Liver (tissue), 3 donors: ENCODE measurements at regions not wholly inside any gene's neighbourhood (a gene's known extent, or its start where the extent isn't known, plus 50 kb on each side); places are given as distances from the start of the nearest gene placed in this dataset.

Experiments
- GABPA ChIP-seq, 2 donors: IDR thresholded peaks in 1 of 2; conservative IDR thresholded peaks in 1 of 2; 2 replicates each; pipeline ENCODE4 v1.6.1; 2016; ENCODE audit warnings: antibody characterized with exemption in 2 of 2, mild to moderate bottlenecking in 1 of 2, moderate library complexity in 1 of 2
- RAD21 ChIP-seq, 2 donors: IDR thresholded peaks; 2 replicates each; pipeline ENCODE4 v1.6.1; 2016; ENCODE audit warnings: antibody characterized with exemption in 2 of 2, mild to moderate bottlenecking in 2 of 2
- TF ChIP-seq, protein P1 (sequence below): fragments of 150-350 bp; IDR thresholded peaks from 2 replicates; pipeline ENCODE4 v1.5.1; 2017; ENCODE audit warnings: improper control_type of control experiment, low read depth, low read length; ENCODE audit not compliant: missing input control
- TF ChIP-seq, protein P2 (sequence below): IDR thresholded peaks from 2 replicates; pipeline ENCODE4 v1.6.1; 2016; ENCODE audit warnings: antibody characterized with exemption
- TF ChIP-seq, protein P3 (sequence below): IDR thresholded peaks from 2 replicates; pipeline ENCODE4 v1.6.1; 2016; ENCODE audit warnings: antibody characterized with exemption
- TF ChIP-seq, protein P4 (sequence below): IDR thresholded peaks from 2 replicates; pipeline ENCODE4 v1.6.1; 2016; ENCODE audit warnings: antibody characterized with exemption
- donor health status: healthy.
- donor health status: healthy.

DNA sequence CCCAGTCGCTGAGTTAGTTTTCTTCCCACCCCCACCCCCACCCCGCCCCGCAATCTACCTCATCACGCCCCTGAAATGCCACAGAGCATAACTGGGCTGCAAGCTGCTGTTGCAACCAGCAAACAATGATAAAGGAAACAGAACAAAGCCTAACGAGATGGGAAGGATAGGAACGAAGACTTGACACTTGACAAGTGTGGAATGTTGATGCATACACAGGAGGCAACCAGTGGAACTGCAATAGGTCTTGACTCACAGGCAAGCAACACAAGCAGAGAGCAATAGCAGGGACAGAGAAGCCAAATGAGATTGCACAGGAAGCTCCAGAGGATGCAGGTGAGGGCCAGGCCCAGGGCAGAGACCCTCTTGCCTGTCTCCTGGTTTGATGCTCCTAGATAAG, 225.9 kb downstream of the IGSF11 start:
- no peak for TF ChIP-seq GABPA (IDR thresholded peaks at IDR 0.05 in 1 of 2, conservative IDR thresholded peaks at IDR 0.05 in 1 of 2)
- TF ChIP-seq, protein P1, sequence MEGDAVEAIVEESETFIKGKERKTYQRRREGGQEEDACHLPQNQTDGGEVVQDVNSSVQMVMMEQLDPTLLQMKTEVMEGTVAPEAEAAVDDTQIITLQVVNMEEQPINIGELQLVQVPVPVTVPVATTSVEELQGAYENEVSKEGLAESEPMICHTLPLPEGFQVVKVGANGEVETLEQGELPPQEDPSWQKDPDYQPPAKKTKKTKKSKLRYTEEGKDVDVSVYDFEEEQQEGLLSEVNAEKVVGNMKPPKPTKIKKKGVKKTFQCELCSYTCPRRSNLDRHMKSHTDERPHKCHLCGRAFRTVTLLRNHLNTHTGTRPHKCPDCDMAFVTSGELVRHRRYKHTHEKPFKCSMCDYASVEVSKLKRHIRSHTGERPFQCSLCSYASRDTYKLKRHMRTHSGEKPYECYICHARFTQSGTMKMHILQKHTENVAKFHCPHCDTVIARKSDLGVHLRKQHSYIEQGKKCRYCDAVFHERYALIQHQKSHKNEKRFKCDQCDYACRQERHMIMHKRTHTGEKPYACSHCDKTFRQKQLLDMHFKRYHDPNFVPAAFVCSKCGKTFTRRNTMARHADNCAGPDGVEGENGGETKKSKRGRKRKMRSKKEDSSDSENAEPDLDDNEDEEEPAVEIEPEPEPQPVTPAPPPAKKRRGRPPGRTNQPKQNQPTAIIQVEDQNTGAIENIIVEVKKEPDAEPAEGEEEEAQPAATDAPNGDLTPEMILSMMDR = no peak
- TF ChIP-seq, protein P2, sequence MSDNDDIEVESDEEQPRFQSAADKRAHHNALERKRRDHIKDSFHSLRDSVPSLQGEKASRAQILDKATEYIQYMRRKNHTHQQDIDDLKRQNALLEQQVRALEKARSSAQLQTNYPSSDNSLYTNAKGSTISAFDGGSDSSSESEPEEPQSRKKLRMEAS = no peak
- TF ChIP-seq, protein P3, sequence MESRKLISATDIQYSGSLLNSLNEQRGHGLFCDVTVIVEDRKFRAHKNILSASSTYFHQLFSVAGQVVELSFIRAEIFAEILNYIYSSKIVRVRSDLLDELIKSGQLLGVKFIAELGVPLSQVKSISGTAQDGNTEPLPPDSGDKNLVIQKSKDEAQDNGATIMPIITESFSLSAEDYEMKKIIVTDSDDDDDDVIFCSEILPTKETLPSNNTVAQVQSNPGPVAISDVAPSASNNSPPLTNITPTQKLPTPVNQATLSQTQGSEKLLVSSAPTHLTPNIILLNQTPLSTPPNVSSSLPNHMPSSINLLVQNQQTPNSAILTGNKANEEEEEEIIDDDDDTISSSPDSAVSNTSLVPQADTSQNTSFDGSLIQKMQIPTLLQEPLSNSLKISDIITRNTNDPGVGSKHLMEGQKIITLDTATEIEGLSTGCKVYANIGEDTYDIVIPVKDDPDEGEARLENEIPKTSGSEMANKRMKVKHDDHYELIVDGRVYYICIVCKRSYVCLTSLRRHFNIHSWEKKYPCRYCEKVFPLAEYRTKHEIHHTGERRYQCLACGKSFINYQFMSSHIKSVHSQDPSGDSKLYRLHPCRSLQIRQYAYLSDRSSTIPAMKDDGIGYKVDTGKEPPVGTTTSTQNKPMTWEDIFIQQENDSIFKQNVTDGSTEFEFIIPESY = no peak
- TF ChIP-seq RAD21 (IDR thresholded peaks at IDR 0.05) = no peak
- TF ChIP-seq, protein P4, sequence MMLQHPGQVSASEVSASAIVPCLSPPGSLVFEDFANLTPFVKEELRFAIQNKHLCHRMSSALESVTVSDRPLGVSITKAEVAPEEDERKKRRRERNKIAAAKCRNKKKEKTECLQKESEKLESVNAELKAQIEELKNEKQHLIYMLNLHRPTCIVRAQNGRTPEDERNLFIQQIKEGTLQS = no peak
